Fibroblast of pulmonary artery (primary cell): ENCODE measurements at regions not wholly inside any gene's neighbourhood (a gene's known extent, or its start where the extent isn't known, plus 50 kb on each side); places are given as distances from the start of the nearest gene placed in this dataset.

Source experiments
- DNase-seq: peaks from one replicate; pipeline ENCODE4 v3.0.0-alpha.2; 2010; ENCODE audit warnings: low read depth
- H3K4me3 ChIP-seq: replicated peaks from 2 replicates; pipeline ENCODE4 v1.5.1; 2011; ENCODE audit warnings: low read depth, mild to moderate bottlenecking, control low read depth, low read length, moderate library complexity
- TF ChIP-seq, protein P1 (sequence below): IDR thresholded peaks from 2 replicates; pipeline ENCODE4 v1.5.1; 2011; ENCODE audit warnings: mild to moderate bottlenecking, control low read depth, low read length, inconsistent platforms; ENCODE audit errors: missing control alignments

DNA sequence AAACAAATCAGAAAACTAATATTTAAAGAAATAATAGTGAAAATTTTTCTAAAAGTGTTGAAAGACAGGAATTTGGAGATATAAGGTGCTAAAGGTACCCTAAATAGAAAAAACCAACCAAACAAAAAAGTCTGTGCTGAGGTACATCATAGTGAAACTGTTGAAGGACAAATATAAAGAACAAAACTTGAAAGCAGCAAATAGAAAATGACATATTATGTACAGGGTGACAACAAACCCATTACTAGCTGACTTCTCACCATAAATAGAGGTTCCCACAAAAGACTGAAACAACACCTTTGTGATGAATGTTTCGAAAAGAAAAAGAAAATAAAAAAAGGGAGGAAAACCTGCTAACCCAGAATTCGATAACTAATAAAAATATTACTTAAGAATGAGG, 502.5 kb upstream of the NECTIN3 start:
- TF ChIP-seq, protein P1, sequence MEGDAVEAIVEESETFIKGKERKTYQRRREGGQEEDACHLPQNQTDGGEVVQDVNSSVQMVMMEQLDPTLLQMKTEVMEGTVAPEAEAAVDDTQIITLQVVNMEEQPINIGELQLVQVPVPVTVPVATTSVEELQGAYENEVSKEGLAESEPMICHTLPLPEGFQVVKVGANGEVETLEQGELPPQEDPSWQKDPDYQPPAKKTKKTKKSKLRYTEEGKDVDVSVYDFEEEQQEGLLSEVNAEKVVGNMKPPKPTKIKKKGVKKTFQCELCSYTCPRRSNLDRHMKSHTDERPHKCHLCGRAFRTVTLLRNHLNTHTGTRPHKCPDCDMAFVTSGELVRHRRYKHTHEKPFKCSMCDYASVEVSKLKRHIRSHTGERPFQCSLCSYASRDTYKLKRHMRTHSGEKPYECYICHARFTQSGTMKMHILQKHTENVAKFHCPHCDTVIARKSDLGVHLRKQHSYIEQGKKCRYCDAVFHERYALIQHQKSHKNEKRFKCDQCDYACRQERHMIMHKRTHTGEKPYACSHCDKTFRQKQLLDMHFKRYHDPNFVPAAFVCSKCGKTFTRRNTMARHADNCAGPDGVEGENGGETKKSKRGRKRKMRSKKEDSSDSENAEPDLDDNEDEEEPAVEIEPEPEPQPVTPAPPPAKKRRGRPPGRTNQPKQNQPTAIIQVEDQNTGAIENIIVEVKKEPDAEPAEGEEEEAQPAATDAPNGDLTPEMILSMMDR = no peak
- no peak overlapping the region for H3K4me3 ChIP-seq
- no peak for DNase-seq

DNA sequence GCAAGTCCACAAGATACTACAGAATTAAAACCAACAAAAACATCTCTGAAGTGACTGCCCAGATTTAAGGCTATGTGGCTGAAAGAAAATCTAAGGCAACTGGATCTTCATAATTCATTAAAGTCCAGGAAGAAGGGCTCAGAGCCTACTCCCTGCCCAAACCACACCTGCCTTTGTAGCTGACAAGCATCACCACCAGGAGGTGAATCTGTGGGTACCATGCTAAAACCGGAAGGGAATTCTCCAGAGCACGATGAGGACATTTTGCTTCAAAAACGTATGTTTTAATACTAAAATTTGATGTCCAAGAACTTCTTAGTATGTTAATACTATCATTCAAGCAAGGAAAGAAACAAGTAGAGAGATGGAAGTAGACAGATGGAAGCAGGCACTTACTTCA, 495.9 kb upstream of the NECTIN3 start:
- TF ChIP-seq, protein P1 = no peak
- no peak for DNase-seq
- H3K4me3 ChIP-seq = no peak overlapping the region

- DNase-seq = peak; percentile 91
- no peak overlapping the region for H3K4me3 ChIP-seq
- TF ChIP-seq, protein P1 = no peak
Measured at GRCh38 chr3:110576960-110577359, 494.7 kb upstream of the NECTIN3 start.

DNA sequence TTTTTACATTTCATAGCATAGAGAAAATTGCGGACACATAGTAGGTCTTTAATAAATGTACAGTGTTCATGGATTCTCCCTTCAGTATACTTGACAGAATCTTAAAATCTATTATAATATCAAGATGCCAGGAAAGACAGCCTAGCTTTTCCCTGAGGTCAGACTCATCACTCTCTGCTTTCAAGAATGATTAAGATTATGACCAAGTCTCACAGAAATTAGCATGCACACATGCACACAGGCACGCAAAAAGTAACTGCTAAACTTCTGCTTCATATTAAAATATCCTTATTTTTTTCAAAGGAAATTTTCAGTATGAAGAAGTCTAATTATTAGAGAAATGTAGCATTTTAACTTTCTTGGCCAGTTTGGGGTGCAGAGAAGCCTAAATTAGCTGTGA, 493.8 kb upstream of the NECTIN3 start:
- no peak overlapping the region for H3K4me3 ChIP-seq
- DNase-seq = no peak
- TF ChIP-seq, protein P1 = no peak

DNA sequence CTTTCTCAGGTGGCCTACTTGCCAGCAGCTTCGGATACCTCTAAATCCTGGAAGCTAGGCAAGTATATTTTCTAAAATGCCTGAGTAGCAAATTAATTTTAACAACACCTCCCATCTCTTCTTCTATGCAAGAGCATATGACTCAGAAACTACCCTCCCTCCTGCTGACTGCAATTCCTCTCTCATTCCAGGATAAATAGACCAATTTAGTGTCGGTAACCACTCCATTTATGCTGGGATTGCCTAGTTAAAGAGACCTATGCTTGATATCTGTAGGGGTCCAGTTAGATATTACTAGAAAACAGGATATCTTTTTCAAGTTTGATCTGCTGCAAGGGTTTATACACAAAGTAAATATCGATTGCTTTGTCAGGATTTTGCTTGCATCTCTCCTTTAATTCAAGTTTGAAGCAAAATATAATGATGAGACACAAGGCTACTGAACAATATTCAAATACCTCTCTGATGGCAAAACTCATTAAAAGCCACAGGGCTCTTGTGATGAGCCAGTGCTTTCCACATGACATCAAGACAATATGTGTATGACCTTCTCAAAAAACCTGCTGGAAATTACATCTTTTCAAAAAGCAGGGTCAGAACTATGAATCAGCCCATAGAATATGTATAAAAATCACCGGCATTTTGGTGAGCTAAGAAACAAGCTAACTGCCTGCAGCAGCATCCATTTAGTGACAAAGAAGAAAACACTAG, 491.6 kb upstream of the NECTIN3 start:
- peak; percentile 32 for DNase-seq
- H3K4me3 ChIP-seq = no peak overlapping the region
- TF ChIP-seq, protein P1 = no peak

DNA sequence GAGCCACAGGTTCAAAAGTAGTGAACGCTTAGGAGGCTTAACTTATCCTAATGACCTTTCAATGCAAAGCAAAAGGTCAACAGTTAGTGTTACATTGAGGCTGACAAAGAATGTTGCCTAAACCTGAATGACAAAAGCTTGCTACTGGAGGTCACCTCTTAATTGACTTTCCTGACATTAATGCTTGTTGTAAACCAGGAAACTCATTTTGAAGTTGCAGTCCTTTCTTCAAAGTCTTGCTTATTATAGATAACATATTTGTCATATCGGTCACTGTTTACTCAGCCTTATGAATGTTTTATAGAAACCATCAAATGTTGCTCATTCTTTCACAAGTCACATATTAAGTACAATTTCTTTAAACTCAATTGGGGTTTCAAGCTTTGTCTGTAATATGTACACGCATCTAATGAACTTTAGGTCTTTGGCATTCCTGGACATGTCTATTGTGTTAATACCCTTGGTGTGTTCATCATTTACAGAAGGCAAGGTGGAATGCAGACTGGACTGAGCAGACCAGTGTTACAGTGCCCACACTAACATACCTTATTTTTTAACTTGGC, 488.2 kb upstream of the NECTIN3 start:
- no peak for DNase-seq
- TF ChIP-seq, protein P1 = no peak
- no peak overlapping the region for H3K4me3 ChIP-seq

DNA sequence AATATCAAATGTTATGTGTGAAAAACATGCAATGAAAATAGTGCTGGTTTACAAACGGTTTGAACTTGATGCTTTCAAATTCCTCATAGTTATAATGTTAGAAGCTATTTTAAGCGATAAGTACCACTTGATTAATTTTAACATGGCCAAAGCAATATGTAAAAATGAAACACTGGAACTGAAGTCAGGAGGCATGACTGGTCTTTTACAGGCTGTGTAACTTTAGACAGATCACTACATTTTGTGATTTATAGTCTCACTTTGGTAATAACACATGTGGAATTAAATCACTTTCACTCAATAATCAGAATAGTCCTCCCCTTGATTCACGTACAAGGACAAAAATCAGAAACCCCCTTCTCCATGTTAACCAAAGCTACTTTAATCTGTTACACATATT, 482.7 kb upstream of the NECTIN3 start:
- DNase-seq = no peak
- no peak overlapping the region for H3K4me3 ChIP-seq
- TF ChIP-seq, protein P1 = no peak
